Stimulated activated CD8-positive, alpha-beta memory T cell treated with anti-CD3 and anti-CD28 coated beads, Interleukin-7, amount 100 ng/mL, for 1 hour (primary cell): ENCODE measurements at regions not wholly inside any gene's neighbourhood (a gene's known extent, or its start where the extent isn't known, plus 50 kb on each side); places are given as distances from the start of the nearest gene placed in this dataset.
"Not testable (repeated sequence)": the region's sequence is repeated elsewhere in the genome, so short reads cannot be mapped to it uniquely, and the experiment has no call there.

Experiments used
- DNase-seq, 2 donors: peaks; one replicate each; pipeline ENCODE4 v3.0.0-alpha.2; 2020; ENCODE audit warnings: low read depth in 2 of 2

GRCh38 chr16:17940584-17941364 lies 395.8 kb downstream of the NPIPA8 start:
- no peak for DNase-seq

- no peak for DNase-seq
Measured at GRCh38 chr16:17939723-17940122, 396.8 kb downstream of the NPIPA8 start.

- no peak for DNase-seq
Measured at GRCh38 chr16:17939122-17939536, 397.4 kb downstream of the NPIPA8 start.

- DNase-seq: no peak
Measured at GRCh38 chr16:17938546-17938945, 398.0 kb downstream of the NPIPA8 start.

GRCh38 chr16:17936766-17937402 lies 399.7 kb downstream of the NPIPA8 start:
- no peak for DNase-seq

GRCh38 chr16:17930280-17930679 lies 406.3 kb downstream of the NPIPA8 start:
- no peak for DNase-seq

GRCh38 chr16:17926866-17927399 lies 409.6 kb downstream of the NPIPA8 start:
- no peak for DNase-seq

- DNase-seq: no peak
Measured at GRCh38 chr16:17926461-17926860, 410.1 kb downstream of the NPIPA8 start.

GRCh38 chr16:17925761-17926160 lies 410.8 kb downstream of the NPIPA8 start:
- DNase-seq: no peak

- peak; percentile 12 to 14 for DNase-seq
Measured at GRCh38 chr16:17921357-17921978, 415.1 kb downstream of the NPIPA8 start.

GRCh38 chr16:17917316-17918019 lies 419.1 kb downstream of the NPIPA8 start:
- DNase-seq: no peak

- no peak for DNase-seq
Measured at GRCh38 chr16:17915791-17916190, 420.7 kb downstream of the NPIPA8 start.

- DNase-seq: no peak
Measured at GRCh38 chr16:17914168-17914567, 422.4 kb downstream of the NPIPA8 start.

GRCh38 chr16:17911578-17911977 lies 425.0 kb downstream of the NPIPA8 start:
- DNase-seq: not testable (repeated sequence)

GRCh38 chr16:17906626-17907025 lies 429.9 kb downstream of the NPIPA8 start:
- not testable (repeated sequence) for DNase-seq

GRCh38 chr16:17901309-17901708 lies 430.5 kb upstream of the XYLT1 start:
- DNase-seq: no peak

GRCh38 chr16:17899141-17899540 lies 428.4 kb upstream of the XYLT1 start:
- DNase-seq: no peak

- no peak for DNase-seq
Measured at GRCh38 chr16:17887963-17888362, 417.2 kb upstream of the XYLT1 start.

- no peak for DNase-seq
Measured at GRCh38 chr16:17885659-17886207, 415.0 kb upstream of the XYLT1 start.

- DNase-seq: no peak
Measured at GRCh38 chr16:17877821-17878360, 407.1 kb upstream of the XYLT1 start.

- DNase-seq: no peak
Measured at GRCh38 chr16:17866996-17867395, 396.2 kb upstream of the XYLT1 start.
